Stomach (tissue), 4 donors: ENCODE measurements at regions not wholly inside any gene's neighbourhood (a gene's known extent, or its start where the extent isn't known, plus 50 kb on each side); places are given as distances from the start of the nearest gene placed in this dataset.

Source experiments
- POLR2AphosphoS5 ChIP-seq, 3 donors: sonication (generic); formaldehyde crosslinking; IDR thresholded peaks; one replicate each; pipeline ENCODE4 v1.6.1; 2016; ENCODE audit warnings: antibody characterized with exemption in 3 of 3
- TF ChIP-seq, protein P1 (sequence below), 7 experiments: fragments of 450-650 bp in 4 of 7; fragments of 200-600 bp in 3 of 7; sonication (generic) in 3 of 7; IDR thresholded peaks; one replicate each; pipeline ENCODE4 v1.5.1; 2016 to 2019; ENCODE audit warnings: antibody characterized with exemption in 7 of 7, control low read depth in 2 of 7, mild to moderate bottlenecking in 1 of 7

DNA sequence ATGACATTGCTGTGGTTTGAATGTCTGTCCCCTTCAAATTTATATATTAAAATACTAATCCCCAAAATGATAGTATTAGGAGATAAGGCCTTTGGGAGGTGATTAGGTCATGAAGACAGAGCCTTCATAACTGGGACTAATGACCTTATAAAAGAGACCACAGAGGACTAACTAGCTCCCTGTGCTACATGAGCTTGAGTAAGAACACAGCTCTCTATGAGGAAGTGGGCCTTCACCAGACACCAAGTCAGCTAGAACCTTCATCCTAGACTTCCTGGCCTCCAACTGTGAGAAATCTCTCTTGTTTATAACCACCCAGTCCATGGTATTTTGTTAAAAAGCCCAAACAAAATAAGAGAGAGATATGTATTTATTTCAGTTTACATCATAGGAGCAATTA, 242.2 kb upstream of the CTSO start:
- TF ChIP-seq, protein P1, sequence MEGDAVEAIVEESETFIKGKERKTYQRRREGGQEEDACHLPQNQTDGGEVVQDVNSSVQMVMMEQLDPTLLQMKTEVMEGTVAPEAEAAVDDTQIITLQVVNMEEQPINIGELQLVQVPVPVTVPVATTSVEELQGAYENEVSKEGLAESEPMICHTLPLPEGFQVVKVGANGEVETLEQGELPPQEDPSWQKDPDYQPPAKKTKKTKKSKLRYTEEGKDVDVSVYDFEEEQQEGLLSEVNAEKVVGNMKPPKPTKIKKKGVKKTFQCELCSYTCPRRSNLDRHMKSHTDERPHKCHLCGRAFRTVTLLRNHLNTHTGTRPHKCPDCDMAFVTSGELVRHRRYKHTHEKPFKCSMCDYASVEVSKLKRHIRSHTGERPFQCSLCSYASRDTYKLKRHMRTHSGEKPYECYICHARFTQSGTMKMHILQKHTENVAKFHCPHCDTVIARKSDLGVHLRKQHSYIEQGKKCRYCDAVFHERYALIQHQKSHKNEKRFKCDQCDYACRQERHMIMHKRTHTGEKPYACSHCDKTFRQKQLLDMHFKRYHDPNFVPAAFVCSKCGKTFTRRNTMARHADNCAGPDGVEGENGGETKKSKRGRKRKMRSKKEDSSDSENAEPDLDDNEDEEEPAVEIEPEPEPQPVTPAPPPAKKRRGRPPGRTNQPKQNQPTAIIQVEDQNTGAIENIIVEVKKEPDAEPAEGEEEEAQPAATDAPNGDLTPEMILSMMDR (IDR thresholded peaks at IDR 0.05): no peak
- TF ChIP-seq POLR2AphosphoS5 (IDR thresholded peaks at IDR 0.05): no peak
